Psoas muscle (tissue), 7 donors: ENCODE measurements at regions not wholly inside any gene's neighbourhood (a gene's known extent, or its start where the extent isn't known, plus 50 kb on each side); places are given as distances from the start of the nearest gene placed in this dataset.

Experiments
- ATAC-seq, 4 donors: fragments of 200-7000 bp; cut with Tn5 transposase; one replicate each; pipeline ENCODE4 v1.9.1; 2020; ENCODE audit warnings: moderate library complexity in 3 of 4, mild to moderate bottlenecking in 2 of 4
- DNase-seq, 2 donors: peaks; one replicate each; pipeline ENCODE4 v3.0.0-alpha.2; 2020
- H3K27ac ChIP-seq: fragments of 200-600 bp; one replicate; pipeline ENCODE4 v1.8.0; 2022
- H3K27me3 ChIP-seq, 3 donors: fragments of 200-600 bp in 1 of 3; one replicate each; pipeline versions ENCODE4 v1.6.1 to v1.8.0; 2013 to 2022; ENCODE audit warnings: low read length in 2 of 3, mild to moderate bottlenecking in 2 of 3, moderate library complexity in 1 of 3; ENCODE audit not compliant: insufficient read depth in 3 of 3
- H3K36me3 ChIP-seq, 2 donors: fragments of 200-600 bp in 1 of 2; one replicate each; pipeline versions ENCODE4 v1.6.1 to v1.8.0; 2013 to 2022; ENCODE audit warnings: low read depth in 1 of 2, mild to moderate bottlenecking in 1 of 2, moderate library complexity in 1 of 2; ENCODE audit not compliant: insufficient read depth in 1 of 2
- H3K4me1 ChIP-seq: fragments of 200-600 bp; one replicate; pipeline ENCODE4 v1.8.0; 2022
- H3K4me3 ChIP-seq: fragments of 200-600 bp; one replicate; pipeline ENCODE4 v1.8.0; 2022; ENCODE audit warnings: mild to moderate bottlenecking
- H3K9me3 ChIP-seq: fragments of 200-600 bp; one replicate; pipeline ENCODE4 v1.8.0; 2022
- CTCF ChIP-seq: fragments of 200-600 bp; IDR thresholded peaks from one replicate; pipeline ENCODE4 v1.8.0; 2022; ENCODE audit warnings: antibody characterized with exemption
- WGBS, 3 donors: extraction: QIAGEN DNeasy Blood & Tissue Kit; methylation state at CpG; one replicate each; pipeline versions ENCODE4 v1.1.6 to v1.1.7; 2013; 5-methylcytosine and 5-hydroxymethylcytosine counted together
- intact Hi-C, 2 donors: fragments of 100-400 bp; cut with DNase I; formaldehyde crosslinking; loops; one replicate each; pipeline versions ENCODE4 v1.11.0 to v1.14.2; 2022
- donor health status: healthy with polysubstance abuse.
- donor health status: DM: no; HTN: no; CAD: no; lungs with moderate emphysema.
- donor health status: Bipolar disorder and iron deficiency.
- donor health status: healthy.
- donor health status: DM: yes; HTN: yes; CAD: no.
- donor health status: DM: no; HTN: no; CAD: no.
- donor health status: DM: yes; HTN: yes; CAD: no.

GRCh38 chr4:179563741-179564140 is 2121.5 kb upstream of the AGA start:
- Histone ChIP-seq H3K27me3 (no peaks in the 10 kb centered on the region), H3K27ac (no peak overlapping the region), H3K4me3 (no peak overlapping the region), H3K4me1 (no peaks in the 10 kb centered on the region), H3K36me3 (no peaks in the 10 kb centered on the region), H3K9me3 (no peaks in the 10 kb centered on the region)
- WGBS, 3 donors: 76 to 86% (median 79%) methylated on average over 4 of the region's 4 CpGs
- ATAC-seq (no peak), DNase-seq (no peak)
- TF ChIP-seq CTCF: no peak
- intact Hi-C loops: no loop called here

- no peak overlapping the region for H3K27ac ChIP-seq
- ATAC-seq: no peak
- TF ChIP-seq CTCF: no peak
- H3K4me3 ChIP-seq: no peak overlapping the region
- no peaks in the 10 kb centered on the region for H3K36me3 ChIP-seq
- no peak for DNase-seq
- intact Hi-C loops: no loop called here
- no peaks in the 10 kb centered on the region for H3K9me3 ChIP-seq
- 20 to 28% (median 27%) methylated on average over 2 of the region's 2 CpGs for WGBS, 3 donors
- H3K27me3 ChIP-seq: no peaks in the 10 kb centered on the region
- no peaks in the 10 kb centered on the region for H3K4me1 ChIP-seq
Observed at GRCh38 chr4:179569549-179569948, 2127.3 kb upstream of the AGA start.

GRCh38 chr4:179582164-179582905 is 2140.1 kb upstream of the AGA start:
- ATAC-seq: no peak
- WGBS, 3 donors: 37 to 41% (median 37%) methylated on average over 3 of the region's 3 CpGs

GRCh38 chr4:179583221-179583620 is 2141.0 kb upstream of the AGA start:
- ATAC-seq (no peak), DNase-seq (no peak)
- intact Hi-C loops: no loop called here
- Histone ChIP-seq H3K36me3 (no peaks in the 10 kb centered on the region), H3K27ac (no peak overlapping the region), H3K4me1 (no peaks in the 10 kb centered on the region), H3K4me3 (no peak overlapping the region), H3K27me3 (no peaks in the 10 kb centered on the region), H3K9me3 (no peaks in the 10 kb centered on the region)
- no peak for TF ChIP-seq CTCF
- WGBS, 3 donors: 8 to 22% (median 13%) methylated on average over 4 of the region's 4 CpGs

More at GRCh38 chr4:179582164-179582905, 2140.1 kb upstream of the AGA start:
- H3K9me3 ChIP-seq: no peaks in the 10 kb centered on the region
- H3K36me3 ChIP-seq: no peaks in the 10 kb centered on the region
- no peak for DNase-seq
- TF ChIP-seq CTCF: no peak
- no peak overlapping the region for H3K4me3 ChIP-seq
- H3K4me1 ChIP-seq: no peaks in the 10 kb centered on the region
- no peak overlapping the region for H3K27ac ChIP-seq
- no peaks in the 10 kb centered on the region for H3K27me3 ChIP-seq
- intact Hi-C loops: no loop called here

- TF ChIP-seq CTCF: no peak
- Histone ChIP-seq H3K27me3 (no peaks in the 10 kb centered on the region), H3K27ac (no peak overlapping the region), H3K4me1 (no peaks in the 10 kb centered on the region), H3K9me3 (no peaks in the 10 kb centered on the region), H3K36me3 (no peaks in the 10 kb centered on the region), H3K4me3 (no peak overlapping the region)
- intact Hi-C loops: no loop called here
- 14 to 34% (median 22%) methylated on average over 7 of the region's 7 CpGs for WGBS, 3 donors
- ATAC-seq (no peak), DNase-seq (no peak)
Observed at GRCh38 chr4:179584101-179584500, 2141.9 kb upstream of the AGA start.
